HCT116 (cell line): ENCODE measurements at regions not wholly inside any gene's neighbourhood (a gene's known extent, or its start where the extent isn't known, plus 50 kb on each side); places are given as distances from the start of the nearest gene placed in this dataset.

Experiments
- ATAC-seq: fragments of 200-7000 bp; cut with Tn5 transposase; 2 replicates; pipeline ENCODE4 v1.9.1; 2020; ENCODE audit warnings: mild to moderate bottlenecking, moderate library complexity
- BruUV-seq: library from RNA; stranded (reverse); fragments of 400-500 nt; replicated peaks from 2 replicates; lab custom pipeline; 2021; lab: Mats Ljungman, UMichigan
- CTCF ChIA-PET: fragments of 300-600 bp; sonication (Branson Sonifier 250); formaldehyde crosslinking; loops from one replicate; lab custom pipeline; 2021; ENCODE audit warnings: antibody characterized with exemption; lab: Charles Lee
- POLR2A ChIA-PET: fragments of 300-600, 350-600 bp; sonication (Branson Sonifier 250); formaldehyde crosslinking; loops from one replicate; lab custom pipeline; 2021; ENCODE audit warnings: antibody characterized with exemption; lab: Charles Lee
- RAD21 ChIA-PET, 2 experiments: fragments of 300-600 bp; sonication (Branson Sonifier 250); formaldehyde crosslinking; loops; one replicate each; lab custom pipeline; 2023; ENCODE audit warnings: low total read pairs in 2 of 2; ENCODE audit not compliant: uncharacterized antibody in 2 of 2, unreplicated experiment in 2 of 2, low non-redundant PET in 1 of 2; lab: Charles Lee
- DNase-seq: peaks from one replicate; pipeline ENCODE4 v3.0.0-alpha.2; 2010; ENCODE audit warnings: low read depth, low spot score
- H2AFZ ChIP-seq: fragments of 200-600 bp; shearing (Covaris generic), sonication (generic); 2 replicates; pipeline ENCODE4 v1.6.1; 2017; ENCODE audit warnings: low read depth, mixed run types, mixed read lengths, antibody characterized with exemption, low read length; ENCODE audit not compliant: poor library complexity, severe bottlenecking
- H3K27ac ChIP-seq: 2 replicates; pipeline ENCODE4 v1.5.1; 2012; ENCODE audit warnings: low read depth, low read length
- H3K27me3 ChIP-seq: fragments of 200-600 bp; sonication (generic); 2 replicates; pipeline ENCODE4 v1.6.1; 2016; ENCODE audit warnings: mixed run types, low read length, mixed read lengths; ENCODE audit not compliant: insufficient read depth
- H3K36me3 ChIP-seq, 2 experiments: fragments of 200-500 bp in 1 of 2; fragments of 200-600 bp in 1 of 2; sonication (Bioruptor generic) in 1 of 2; sonication (generic) in 1 of 2; 2 replicates each; pipeline versions ENCODE4 v1.5.1 to v1.6.1; 2014 to 2016; ENCODE audit warnings: low read length in 2 of 2, inconsistent platforms in 1 of 2, mixed read lengths in 1 of 2, mixed run types in 1 of 2; ENCODE audit not compliant: insufficient read depth in 2 of 2, control insufficient read depth in 1 of 2
- H3K4me1 ChIP-seq, 2 experiments: fragments of 200-600 bp in 1 of 2; sonication (generic) in 1 of 2; 2 replicates each; pipeline versions ENCODE4 v1.5.1 to v1.6.1; 2012 to 2017; ENCODE audit warnings: low read length in 2 of 2, inconsistent platforms in 1 of 2, mild to moderate bottlenecking in 1 of 2, mixed read lengths in 1 of 2, mixed run types in 1 of 2, moderate library complexity in 1 of 2; ENCODE audit not compliant: insufficient read depth in 2 of 2, control insufficient read depth in 1 of 2
- H3K4me2 ChIP-seq: fragments of 200-600 bp; sonication (generic); 2 replicates; pipeline ENCODE4 v1.6.1; 2017; ENCODE audit warnings: mixed run types, low read length, mixed read lengths
- H3K4me3 ChIP-seq, 2 experiments: fragments of 200-600 bp in 1 of 2; sonication (generic) in 1 of 2; replicated peaks in 1 of 2; 2 replicates each; pipeline ENCODE4 v1.5.1; 2011 to 2016; ENCODE audit warnings: low read length in 2 of 2, control low read depth in 1 of 2, low read depth in 1 of 2, mild to moderate bottlenecking in 1 of 2, mixed read lengths in 1 of 2, mixed run types in 1 of 2
- H3K79me2 ChIP-seq: fragments of 200-600 bp; sonication (generic); 2 replicates; pipeline ENCODE4 v1.6.1; 2017; ENCODE audit warnings: mild to moderate bottlenecking, mixed run types, low read length, moderate library complexity, mixed read lengths; ENCODE audit not compliant: insufficient read depth
- H3K9ac ChIP-seq: fragments of 200-600 bp; sonication (generic); 2 replicates; pipeline ENCODE4 v1.6.1; 2016; ENCODE audit warnings: low read length, mixed read lengths
- H3K9me2 ChIP-seq: fragments of 200-600 bp; sonication (generic), shearing (Covaris generic); 2 replicates; pipeline ENCODE4 v1.6.1; 2017; ENCODE audit warnings: mixed run types, mild to moderate bottlenecking, moderate library complexity; ENCODE audit not compliant: insufficient read depth
- H3K9me3 ChIP-seq, 2 experiments: fragments of 200-500 bp in 1 of 2; fragments of 200-600 bp in 1 of 2; sonication (Bioruptor generic) in 1 of 2; sonication (generic) in 1 of 2; 2 replicates each; pipeline ENCODE4 v1.6.1; 2014 to 2017; ENCODE audit warnings: low read length in 2 of 2, mixed read lengths in 2 of 2, inconsistent platforms in 1 of 2, low read depth in 1 of 2, mild to moderate bottlenecking in 1 of 2, mixed run types in 1 of 2, moderate library complexity in 1 of 2; ENCODE audit not compliant: control insufficient read depth in 1 of 2, insufficient read depth in 1 of 2
- H4K20me1 ChIP-seq: fragments of 200-600 bp; sonication (generic), shearing (Covaris generic); 2 replicates; pipeline ENCODE4 v1.6.1; 2017; ENCODE audit warnings: mixed run types, mild to moderate bottlenecking, moderate library complexity; ENCODE audit not compliant: insufficient read depth
- ATF3 ChIP-seq: IDR thresholded peaks from 2 replicates; pipeline ENCODE4 v1.6.1; 2012
- CBX3 ChIP-seq: IDR thresholded peaks from 2 replicates; pipeline ENCODE4 v1.6.1; 2012; ENCODE audit warnings: low read depth
- CEBPB ChIP-seq: IDR thresholded peaks from 2 replicates; pipeline ENCODE4 v1.6.1; 2012; ENCODE audit warnings: low read depth
- CTCF ChIP-seq, 3 experiments: fragments of 200-600 bp in 1 of 3; sonication (generic) in 1 of 3; IDR thresholded peaks in 2 of 3; conservative IDR thresholded peaks in 1 of 3; 2 replicates each; pipeline ENCODE4 v1.5.1; 2012 to 2017; ENCODE audit warnings: low read depth in 2 of 3, low read length in 2 of 3, antibody characterized with exemption in 1 of 3, borderline replicate concordance in 1 of 3, control low read depth in 1 of 3, mild to moderate bottlenecking in 1 of 3, mixed read lengths in 1 of 3, mixed run types in 1 of 3, moderate library complexity in 1 of 3; ENCODE audit not compliant: insufficient read depth in 1 of 3
- ELF1 ChIP-seq: IDR thresholded peaks from 2 replicates; pipeline ENCODE4 v1.6.1; 2012; ENCODE audit warnings: low read depth, borderline replicate concordance
- EZH2 ChIP-seq: fragments of 200-600 bp; sonication (generic); IDR thresholded peaks from 2 replicates; pipeline ENCODE4 v1.6.1; 2017; ENCODE audit warnings: antibody characterized with exemption, mixed run types
- EZH2phosphoT487 ChIP-seq: fragments of 200-600 bp; IDR thresholded peaks from 2 replicates; pipeline ENCODE4 v1.6.1; 2018; ENCODE audit warnings: antibody characterized with exemption, borderline replicate concordance
- FOSL1 ChIP-seq: IDR thresholded peaks from 2 replicates; pipeline ENCODE4 v1.6.1; 2012; ENCODE audit warnings: low read depth
- JUND ChIP-seq: IDR thresholded peaks from 2 replicates; pipeline ENCODE4 v1.6.1; 2012
- MAX ChIP-seq: IDR thresholded peaks from 2 replicates; pipeline ENCODE4 v1.6.1; 2012
- POLR2A ChIP-seq: IDR thresholded peaks from 2 replicates; pipeline ENCODE4 v1.7.0; 2011; ENCODE audit warnings: borderline replicate concordance; ENCODE audit not compliant: insufficient read depth, insufficient read length; ENCODE audit errors: extremely low read depth
- RAD21 ChIP-seq: IDR thresholded peaks from 2 replicates; pipeline ENCODE4 v1.6.1; 2012; ENCODE audit warnings: low read depth, mild to moderate bottlenecking
- REST ChIP-seq: IDR thresholded peaks from 2 replicates; pipeline ENCODE4 v1.6.1; 2012; ENCODE audit warnings: low read depth
- SP1 ChIP-seq: IDR thresholded peaks from 2 replicates; pipeline ENCODE4 v1.6.1; 2012; ENCODE audit warnings: low read depth
- TCF7L2 ChIP-seq: IDR thresholded peaks from 2 replicates; pipeline ENCODE4 v1.7.0; 2011; ENCODE audit warnings: borderline replicate concordance, inconsistent platforms; ENCODE audit not compliant: insufficient read depth, insufficient read length; ENCODE audit errors: extremely low read depth
- YY1 ChIP-seq: IDR thresholded peaks from 2 replicates; pipeline ENCODE4 v1.6.1; 2011; ENCODE audit warnings: low read length, low read depth, moderate library complexity, mild to moderate bottlenecking; ENCODE audit not compliant: insufficient replicate concordance; ENCODE audit errors: extremely low read depth
- ZBTB33 ChIP-seq: IDR thresholded peaks from 2 replicates; pipeline ENCODE4 v1.6.1; 2011; ENCODE audit warnings: mild to moderate bottlenecking, low read length, moderate library complexity; ENCODE audit not compliant: insufficient replicate concordance; ENCODE audit errors: extremely low read depth
- ZNF274 ChIP-seq: fragments of 200-500 bp; sonication (Bioruptor generic); IDR thresholded peaks from 2 replicates; pipeline ENCODE4 v1.6.1; 2014; ENCODE audit warnings: mild to moderate bottlenecking, low read depth, low read length, inconsistent platforms
- intact Hi-C: fragments of 100-400 bp; cut with micrococcal nuclease; formaldehyde crosslinking; loops from 2 replicates; pipeline ENCODE4 v1.10.0; 2022

GRCh38 chr5:6086871-6087270 is 291.5 kb downstream of the MED10 start:
- Histone ChIP-seq H4K20me1 (no peaks in the 10 kb centered on the region), H2AFZ (no peak overlapping the region), H3K4me1 (no peaks in the 10 kb centered on the region), H3K4me2 (no peak overlapping the region), H3K9ac (no peak overlapping the region), H3K79me2 (no peaks in the 10 kb centered on the region)
- intact Hi-C loops: no loop called here
- DNase-seq: no peak
- CTCF ChIA-PET: no interaction called here
- TF ChIP-seq ATF3 (no peak), ELF1 (no peak), ZBTB33 (no peak), EZH2 (no peak), RAD21 (no peak), TCF7L2 (no peak), CEBPB (no peak), YY1 (no peak), EZH2phosphoT487 (no peak), SP1 (no peak), ZNF274 (no peak), REST (no peak), CTCF (IDR thresholded peaks at IDR 0.05 in 2 of 3, conservative IDR thresholded peaks at IDR 0.05 in 1 of 3; ENCODE audit: borderline replicate concordance in 1 of 3, insufficient read depth in 1 of 3, low read depth in 2 of 3, low read length in 2 of 3) (no peak), JUND (no peak), FOSL1 (no peak), MAX (no peak), POLR2A (no peak), CBX3 (no peak)
- TF ChIP-seq, all 23 proteins: peak for 0
- no peaks in the 10 kb centered on the region for H3K9me3 ChIP-seq
- POLR2A ChIA-PET: no interaction called here
- no peak overlapping the region for H3K27ac ChIP-seq
- RAD21 ChIA-PET: no interaction called here
- no peaks in the 10 kb centered on the region for H3K27me3 ChIP-seq
- no peaks in the 10 kb centered on the region for H3K9me2 ChIP-seq
- H3K36me3 ChIP-seq: no peaks in the 10 kb centered on the region
- ATAC-seq: no peak
- H3K4me3 ChIP-seq: no peak overlapping the region
- BruUV-seq: no TSS peak
